22Rv1 (cell line): ENCODE measurements at regions not wholly inside any gene's neighbourhood (a gene's known extent, or its start where the extent isn't known, plus 50 kb on each side); places are given as distances from the start of the nearest gene placed in this dataset.

Experiments used
- H3K27ac ChIP-seq: fragments of 450-650 bp; 2 replicates; pipeline ENCODE4 v1.5.1; 2017
- CTCF ChIP-seq: fragments of 450-650 bp; IDR thresholded peaks from 2 replicates; pipeline ENCODE4 v1.5.1; 2017; ENCODE audit warnings: mild to moderate bottlenecking
- ZFX ChIP-seq: fragments of 450-650 bp; IDR thresholded peaks from 2 replicates; pipeline ENCODE4 v1.6.1; 2017; ENCODE audit warnings: antibody characterized with exemption, borderline replicate concordance

DNA sequence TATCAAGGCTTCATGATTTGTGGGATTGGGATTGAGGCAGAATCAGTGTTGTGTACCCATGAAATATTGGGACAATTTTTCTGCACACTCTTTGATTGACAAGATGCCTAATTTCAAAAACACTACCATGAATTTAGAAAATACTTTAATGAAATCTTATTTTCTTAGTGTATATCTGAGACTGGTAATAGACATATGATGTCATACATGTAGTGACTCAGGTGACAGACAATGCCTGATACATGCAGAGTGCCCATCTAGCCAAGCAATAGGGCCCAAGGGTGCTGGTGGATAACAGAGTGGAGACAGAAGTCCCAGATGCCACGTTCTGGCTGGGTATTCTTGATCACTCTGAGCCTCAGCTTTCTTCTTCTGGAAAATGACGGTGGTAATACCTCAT lies 279.6 kb upstream of the ARID1B start:
- TF ChIP-seq ZFX (no peak), CTCF (no peak)
- no peak overlapping the region for H3K27ac ChIP-seq

DNA sequence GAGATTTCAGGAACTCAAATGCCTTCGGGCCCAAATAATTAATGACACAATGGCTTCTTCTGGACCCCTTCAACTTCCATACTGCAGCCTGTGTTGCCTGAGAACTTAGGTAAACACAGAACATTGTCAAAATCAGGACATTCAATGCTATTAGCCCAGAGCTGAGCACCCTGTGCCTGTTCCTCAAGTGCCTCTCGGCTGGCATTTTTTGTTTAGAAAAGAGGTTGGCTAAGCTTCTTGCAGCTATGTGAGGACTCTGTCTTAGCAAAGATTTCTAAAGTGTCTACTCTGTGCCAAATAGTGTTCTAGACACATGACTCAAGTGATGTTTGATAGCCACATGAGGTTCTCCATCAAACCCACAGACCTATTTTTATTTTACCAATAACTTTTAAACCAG lies 289.3 kb upstream of the ARID1B start:
- TF ChIP-seq CTCF (no peak), ZFX (no peak)
- H3K27ac ChIP-seq = no peak overlapping the region

- TF ChIP-seq CTCF (no peak), ZFX (no peak)
- H3K27ac ChIP-seq = no peak overlapping the region
These were observed 292.0 kb upstream of the ARID1B start for GRCh38 chr6:156485150-156485549.

DNA sequence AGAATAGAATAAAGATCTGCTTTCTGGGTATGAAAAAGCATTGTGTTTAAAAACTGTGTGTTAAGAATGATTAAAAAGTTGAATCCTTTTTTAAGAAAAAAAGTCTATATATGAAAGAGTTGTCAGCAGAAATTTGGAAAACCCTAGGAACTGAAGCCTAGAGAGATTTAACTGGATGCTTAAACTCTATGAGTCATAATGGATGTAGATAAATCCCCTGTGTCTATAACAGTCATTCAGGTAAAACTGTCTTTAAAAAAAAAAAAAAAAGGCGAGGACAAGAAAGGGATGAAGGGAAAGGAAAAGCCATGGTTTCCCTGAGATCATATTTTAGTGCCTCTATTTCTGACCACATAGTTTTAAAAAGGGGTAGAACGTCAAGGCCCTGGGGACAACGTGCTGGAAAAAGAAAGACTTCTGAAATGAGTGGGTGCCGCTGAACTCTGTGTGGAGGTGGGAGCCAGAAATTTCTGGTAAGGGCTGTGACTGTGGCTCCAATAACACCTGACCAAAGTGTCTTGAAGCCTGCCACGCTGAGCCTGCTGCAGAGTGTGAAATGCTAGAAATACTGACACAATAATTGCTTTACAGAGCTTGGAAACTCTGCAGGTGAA lies 302.6 kb upstream of the ARID1B start:
- no peak overlapping the region for H3K27ac ChIP-seq
- TF ChIP-seq ZFX (no peak), CTCF (no peak)

GRCh38 chr6:156471000-156471399 lies 306.2 kb upstream of the ARID1B start:
- TF ChIP-seq CTCF (no peak), ZFX (no peak)
- H3K27ac ChIP-seq = no peak overlapping the region

- H3K27ac ChIP-seq = no peak overlapping the region
- TF ChIP-seq CTCF = no peak
- no peak for TF ChIP-seq ZFX
These were observed 312.9 kb upstream of the ARID1B start for GRCh38 chr6:156464100-156464878.

DNA sequence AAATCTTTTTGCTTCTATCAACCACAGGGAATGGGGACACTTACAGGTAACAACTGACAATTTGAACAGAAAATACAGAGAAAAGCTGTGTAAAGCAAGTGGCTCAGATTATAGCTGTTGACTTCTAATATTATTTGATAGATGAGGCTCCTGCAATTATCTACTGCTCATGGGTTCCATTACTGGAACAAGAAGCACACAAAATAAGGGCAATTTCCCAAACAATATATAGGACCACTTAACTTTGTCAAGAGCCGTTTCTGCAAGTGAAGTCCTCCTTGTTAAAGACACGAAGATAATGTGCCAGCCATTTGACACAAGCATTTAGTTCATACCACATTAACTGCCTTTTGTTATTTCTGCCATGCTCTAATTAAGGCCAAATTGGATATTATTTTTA lies 315.5 kb upstream of the ARID1B start:
- TF ChIP-seq CTCF (no peak), ZFX (no peak)
- H3K27ac ChIP-seq = no peak overlapping the region
